ENCODE measurements at regions not wholly inside any gene's neighbourhood (a gene's known extent, or its start where the extent isn't known, plus 50 kb on each side); places are given as distances from the start of the nearest gene placed in this dataset.

DNA sequence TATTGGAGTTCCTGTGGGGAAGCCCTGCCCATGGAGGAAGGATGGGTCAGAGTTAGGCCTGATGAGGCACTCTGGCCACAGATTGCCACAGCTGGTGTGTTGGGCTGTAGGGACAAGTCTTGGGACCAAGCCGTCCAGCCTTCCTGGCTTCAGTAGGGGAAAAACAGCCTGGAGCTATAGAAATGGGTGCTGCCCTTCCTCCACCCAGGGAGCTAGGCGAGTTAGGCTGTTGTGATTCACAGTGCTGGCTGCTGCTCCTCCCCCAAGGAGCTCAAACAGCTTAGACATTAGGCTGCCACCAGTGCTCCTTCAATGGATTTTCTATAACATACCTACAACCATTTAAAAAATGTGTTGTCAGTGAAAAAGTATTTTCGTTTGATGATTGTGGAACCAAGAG is 274.3 kb downstream of the RPL10L start:
- no peak overlapping the region for H3K4me2 ChIP-seq (ENCODE audit: low read length)
- intact Hi-C loops (cut with micrococcal nuclease): no loop called here
- ChIA-PET POLR2A (no interaction called here), CTCF (no interaction called here), RAD21 (ENCODE audit: low non-redundant PET in 1 of 2, low total read pairs in 2 of 2, uncharacterized antibody in 2 of 2, unreplicated experiment in 2 of 2) (no interaction called here)
- no peak overlapping the region for H3K27ac ChIP-seq (ENCODE audit: low read depth, low read length)
- no TSS peak for BruUV-seq (replicated peaks)
- no peaks in the 10 kb centered on the region; a peak in 1 of 4 replicates for H3K9me3 ChIP-seq (ENCODE audit: control insufficient read depth in 1 of 2, insufficient read depth in 1 of 2, low read depth in 1 of 2, low read length in 2 of 2)
- H4K20me1 ChIP-seq (ENCODE audit: insufficient read depth): no peaks in the 10 kb centered on the region
- H2AFZ ChIP-seq (ENCODE audit: low read depth, low read length, poor library complexity, severe bottlenecking): no peak overlapping the region
- TF ChIP-seq POLR2A (IDR thresholded peaks at IDR 0.05; ENCODE audit: borderline replicate concordance, extremely low read depth, insufficient read depth, insufficient read length) (no peak), SRF (IDR thresholded peaks at IDR 0.05; ENCODE audit: low read depth) (no peak), EZH2phosphoT487 (IDR thresholded peaks at IDR 0.05; ENCODE audit: borderline replicate concordance) (no peak)
- TF ChIP-seq, protein P1, sequence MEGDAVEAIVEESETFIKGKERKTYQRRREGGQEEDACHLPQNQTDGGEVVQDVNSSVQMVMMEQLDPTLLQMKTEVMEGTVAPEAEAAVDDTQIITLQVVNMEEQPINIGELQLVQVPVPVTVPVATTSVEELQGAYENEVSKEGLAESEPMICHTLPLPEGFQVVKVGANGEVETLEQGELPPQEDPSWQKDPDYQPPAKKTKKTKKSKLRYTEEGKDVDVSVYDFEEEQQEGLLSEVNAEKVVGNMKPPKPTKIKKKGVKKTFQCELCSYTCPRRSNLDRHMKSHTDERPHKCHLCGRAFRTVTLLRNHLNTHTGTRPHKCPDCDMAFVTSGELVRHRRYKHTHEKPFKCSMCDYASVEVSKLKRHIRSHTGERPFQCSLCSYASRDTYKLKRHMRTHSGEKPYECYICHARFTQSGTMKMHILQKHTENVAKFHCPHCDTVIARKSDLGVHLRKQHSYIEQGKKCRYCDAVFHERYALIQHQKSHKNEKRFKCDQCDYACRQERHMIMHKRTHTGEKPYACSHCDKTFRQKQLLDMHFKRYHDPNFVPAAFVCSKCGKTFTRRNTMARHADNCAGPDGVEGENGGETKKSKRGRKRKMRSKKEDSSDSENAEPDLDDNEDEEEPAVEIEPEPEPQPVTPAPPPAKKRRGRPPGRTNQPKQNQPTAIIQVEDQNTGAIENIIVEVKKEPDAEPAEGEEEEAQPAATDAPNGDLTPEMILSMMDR (IDR thresholded peaks at IDR 0.05 in 2 of 3, conservative IDR thresholded peaks at IDR 0.05 in 1 of 3; ENCODE audit: borderline replicate concordance in 1 of 3, insufficient read depth in 1 of 3, low read depth in 2 of 3, low read length in 2 of 3): no peak
- TF ChIP-seq, protein P2, sequence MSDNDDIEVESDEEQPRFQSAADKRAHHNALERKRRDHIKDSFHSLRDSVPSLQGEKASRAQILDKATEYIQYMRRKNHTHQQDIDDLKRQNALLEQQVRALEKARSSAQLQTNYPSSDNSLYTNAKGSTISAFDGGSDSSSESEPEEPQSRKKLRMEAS (IDR thresholded peaks at IDR 0.05): no peak
- TF ChIP-seq, protein P3, sequence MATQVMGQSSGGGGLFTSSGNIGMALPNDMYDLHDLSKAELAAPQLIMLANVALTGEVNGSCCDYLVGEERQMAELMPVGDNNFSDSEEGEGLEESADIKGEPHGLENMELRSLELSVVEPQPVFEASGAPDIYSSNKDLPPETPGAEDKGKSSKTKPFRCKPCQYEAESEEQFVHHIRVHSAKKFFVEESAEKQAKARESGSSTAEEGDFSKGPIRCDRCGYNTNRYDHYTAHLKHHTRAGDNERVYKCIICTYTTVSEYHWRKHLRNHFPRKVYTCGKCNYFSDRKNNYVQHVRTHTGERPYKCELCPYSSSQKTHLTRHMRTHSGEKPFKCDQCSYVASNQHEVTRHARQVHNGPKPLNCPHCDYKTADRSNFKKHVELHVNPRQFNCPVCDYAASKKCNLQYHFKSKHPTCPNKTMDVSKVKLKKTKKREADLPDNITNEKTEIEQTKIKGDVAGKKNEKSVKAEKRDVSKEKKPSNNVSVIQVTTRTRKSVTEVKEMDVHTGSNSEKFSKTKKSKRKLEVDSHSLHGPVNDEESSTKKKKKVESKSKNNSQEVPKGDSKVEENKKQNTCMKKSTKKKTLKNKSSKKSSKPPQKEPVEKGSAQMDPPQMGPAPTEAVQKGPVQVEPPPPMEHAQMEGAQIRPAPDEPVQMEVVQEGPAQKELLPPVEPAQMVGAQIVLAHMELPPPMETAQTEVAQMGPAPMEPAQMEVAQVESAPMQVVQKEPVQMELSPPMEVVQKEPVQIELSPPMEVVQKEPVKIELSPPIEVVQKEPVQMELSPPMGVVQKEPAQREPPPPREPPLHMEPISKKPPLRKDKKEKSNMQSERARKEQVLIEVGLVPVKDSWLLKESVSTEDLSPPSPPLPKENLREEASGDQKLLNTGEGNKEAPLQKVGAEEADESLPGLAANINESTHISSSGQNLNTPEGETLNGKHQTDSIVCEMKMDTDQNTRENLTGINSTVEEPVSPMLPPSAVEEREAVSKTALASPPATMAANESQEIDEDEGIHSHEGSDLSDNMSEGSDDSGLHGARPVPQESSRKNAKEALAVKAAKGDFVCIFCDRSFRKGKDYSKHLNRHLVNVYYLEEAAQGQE (IDR thresholded peaks at IDR 0.05; ENCODE audit: low read depth): no peak
- TF ChIP-seq, protein P4, sequence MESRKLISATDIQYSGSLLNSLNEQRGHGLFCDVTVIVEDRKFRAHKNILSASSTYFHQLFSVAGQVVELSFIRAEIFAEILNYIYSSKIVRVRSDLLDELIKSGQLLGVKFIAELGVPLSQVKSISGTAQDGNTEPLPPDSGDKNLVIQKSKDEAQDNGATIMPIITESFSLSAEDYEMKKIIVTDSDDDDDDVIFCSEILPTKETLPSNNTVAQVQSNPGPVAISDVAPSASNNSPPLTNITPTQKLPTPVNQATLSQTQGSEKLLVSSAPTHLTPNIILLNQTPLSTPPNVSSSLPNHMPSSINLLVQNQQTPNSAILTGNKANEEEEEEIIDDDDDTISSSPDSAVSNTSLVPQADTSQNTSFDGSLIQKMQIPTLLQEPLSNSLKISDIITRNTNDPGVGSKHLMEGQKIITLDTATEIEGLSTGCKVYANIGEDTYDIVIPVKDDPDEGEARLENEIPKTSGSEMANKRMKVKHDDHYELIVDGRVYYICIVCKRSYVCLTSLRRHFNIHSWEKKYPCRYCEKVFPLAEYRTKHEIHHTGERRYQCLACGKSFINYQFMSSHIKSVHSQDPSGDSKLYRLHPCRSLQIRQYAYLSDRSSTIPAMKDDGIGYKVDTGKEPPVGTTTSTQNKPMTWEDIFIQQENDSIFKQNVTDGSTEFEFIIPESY (IDR thresholded peaks at IDR 0.05; ENCODE audit: extremely low read depth, insufficient replicate concordance, low read length): no peak
- H3K79me2 ChIP-seq (ENCODE audit: insufficient read depth, low read length): no peaks in the 10 kb centered on the region
- no peaks in the 10 kb centered on the region for H3K36me3 ChIP-seq (ENCODE audit: control insufficient read depth in 1 of 2, insufficient read depth in 2 of 2, low read length in 2 of 2)
- H3K9me2 ChIP-seq (ENCODE audit: insufficient read depth): no peaks in the 10 kb centered on the region
- no peak overlapping the region for H3K9ac ChIP-seq (ENCODE audit: low read length)
- DNase-seq (ENCODE audit: low read depth, low spot score) (no peak), ATAC-seq (no peak)
- no peaks in the 10 kb centered on the region for H3K27me3 ChIP-seq (ENCODE audit: insufficient read depth, low read length)
- H3K4me1 ChIP-seq (ENCODE audit: control insufficient read depth in 1 of 2, insufficient read depth in 2 of 2, low read length in 2 of 2): no peaks in the 10 kb centered on the region
- no peak overlapping the region for H3K4me3 ChIP-seq (replicated peaks in 1 of 2; ENCODE audit: low read depth in 1 of 2, low read length in 2 of 2)

Data from HCT116 (cell line).